Activated T-cell treated with anti-CD3 and anti-CD28 coated beads, Interleukin-2, amount 50 U/mL, for 24 hours (primary cell): ENCODE measurements at regions not wholly inside any gene's neighbourhood (a gene's known extent, or its start where the extent isn't known, plus 50 kb on each side); places are given as distances from the start of the nearest gene placed in this dataset.
"Not testable (repeated sequence)": the region's sequence is repeated elsewhere in the genome, so short reads cannot be mapped to it uniquely, and the experiment has no call there.

Source experiments
- DNase-seq: peaks from one replicate; pipeline ENCODE4 v3.0.0-alpha.2; 2020
- H3K27ac Mint-ChIP-seq: 2 replicates; pipeline ENCODE4 v1.8.0; 2020; ENCODE audit warnings: mild to moderate bottlenecking, mixed read lengths
- H3K27me3 Mint-ChIP-seq: 2 replicates; pipeline ENCODE4 v1.8.0; 2020; ENCODE audit warnings: mixed read lengths
- H3K36me3 Mint-ChIP-seq: 2 replicates; pipeline ENCODE4 v1.8.0; 2020; ENCODE audit warnings: low read depth, mixed read lengths
- H3K4me1 Mint-ChIP-seq: 2 replicates; pipeline ENCODE4 v1.8.0; 2020; ENCODE audit warnings: low read depth, mixed read lengths
- H3K4me3 Mint-ChIP-seq: 2 replicates; pipeline ENCODE4 v1.8.0; 2020; ENCODE audit warnings: mild to moderate bottlenecking, moderate library complexity, mixed read lengths
- H3K9me3 Mint-ChIP-seq: 2 replicates; pipeline ENCODE4 v1.8.0; 2020; ENCODE audit warnings: mixed read lengths

DNA sequence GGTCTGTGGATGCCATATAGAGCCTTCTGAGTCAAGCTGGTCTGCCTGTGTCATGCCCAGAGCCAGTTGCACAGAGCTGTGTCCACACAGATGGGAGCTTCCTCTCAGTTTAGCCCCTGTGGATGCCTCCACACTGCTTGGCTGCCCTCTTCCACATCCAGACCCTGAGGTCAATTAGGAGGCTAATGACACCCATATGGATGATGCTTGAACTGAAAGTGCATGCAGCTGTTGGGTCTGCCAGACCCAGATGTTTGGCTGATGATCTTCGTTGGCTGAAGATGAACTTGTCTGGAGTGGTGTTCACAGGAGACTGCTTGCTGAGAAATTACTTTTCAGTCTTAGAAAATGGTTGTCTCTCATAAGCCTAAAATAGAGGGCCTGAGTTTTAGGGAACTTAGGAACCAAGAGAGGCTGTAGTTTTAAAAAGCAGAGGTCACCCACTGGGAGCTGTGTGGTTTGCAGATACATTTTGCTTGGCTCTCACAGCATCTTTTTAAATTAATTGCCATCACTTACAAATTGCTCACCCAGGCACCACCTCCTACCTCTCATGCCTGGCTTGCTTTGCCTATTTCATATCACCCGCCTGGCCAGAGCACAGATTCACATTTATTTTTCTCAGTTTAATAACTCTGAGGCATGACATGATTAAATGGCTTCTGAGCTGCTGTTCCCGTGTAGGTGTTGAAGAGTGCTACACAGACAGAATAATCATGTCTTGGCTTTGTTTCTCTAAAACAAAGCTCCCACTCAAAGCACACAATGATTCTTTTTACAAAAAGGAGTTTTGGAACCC is 176.1 kb downstream of the MINAR1 start:
- no peak overlapping the region for H3K4me3 Mint-ChIP-seq
- no peak overlapping the region for H3K27ac Mint-ChIP-seq
- no peak for DNase-seq
- H3K4me1 Mint-ChIP-seq = no peaks in the 10 kb centered on the region
- no peaks in the 10 kb centered on the region for H3K36me3 Mint-ChIP-seq
- H3K9me3 Mint-ChIP-seq = no peaks in the 10 kb centered on the region
- peaks cover 18% of the 10 kb centered on the region for H3K27me3 Mint-ChIP-seq

- Mint-ChIP-seq H3K27ac (no peak overlapping the region), H3K27me3 (peaks cover 16% of the 10 kb centered on the region), H3K4me3 (no peak overlapping the region), H3K4me1 (no peaks in the 10 kb centered on the region), H3K9me3 (no peaks in the 10 kb centered on the region), H3K36me3 (no peaks in the 10 kb centered on the region)
- no peak for DNase-seq
Measured at GRCh38 chr15:79609506-79609905, 177.4 kb downstream of the MINAR1 start.

DNA sequence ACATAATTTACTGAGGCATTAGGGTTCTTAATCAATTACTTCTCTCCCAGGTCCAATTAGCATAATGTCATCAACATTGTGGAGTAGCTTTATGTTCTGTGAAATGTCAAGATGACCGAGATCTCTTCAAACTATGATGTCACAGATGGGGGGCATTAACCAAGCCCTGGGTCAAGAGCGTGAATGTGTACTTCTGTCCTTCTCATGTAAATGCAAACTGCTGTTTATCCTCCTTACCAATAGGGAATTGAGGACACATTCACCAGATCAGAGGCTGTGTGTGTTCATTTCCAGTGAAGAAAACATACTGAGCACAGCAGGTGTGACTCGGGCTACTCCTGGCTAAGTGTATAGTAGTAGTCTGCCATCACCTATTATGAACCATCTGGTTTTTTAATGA is 177.9 kb downstream of the MINAR1 start:
- Mint-ChIP-seq H3K9me3 (no peaks in the 10 kb centered on the region), H3K4me1 (no peaks in the 10 kb centered on the region), H3K36me3 (no peaks in the 10 kb centered on the region), H3K4me3 (no peak overlapping the region), H3K27ac (no peak overlapping the region), H3K27me3 (peaks cover 16% of the 10 kb centered on the region)
- no peak for DNase-seq

DNA sequence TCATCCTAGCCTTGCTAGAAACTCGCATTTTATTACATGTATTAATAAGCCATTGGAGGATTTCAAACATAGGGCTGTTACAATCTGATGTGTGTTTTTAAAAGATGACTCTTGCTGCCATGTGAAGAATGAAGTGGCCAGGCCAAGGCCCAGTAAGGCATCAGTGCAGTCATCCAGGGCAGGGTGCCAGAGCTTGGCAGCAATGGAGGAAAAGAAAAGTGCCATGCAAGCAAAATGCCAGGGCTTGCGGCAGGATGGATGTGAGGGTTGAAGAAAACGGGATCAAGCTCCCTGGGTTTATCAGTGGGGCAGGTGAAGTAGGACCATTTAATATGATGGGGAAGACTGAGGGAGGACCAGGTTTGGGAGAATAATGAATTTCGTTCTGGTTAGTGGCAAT is 183.6 kb downstream of the MINAR1 start:
- no peaks in the 10 kb centered on the region for H3K9me3 Mint-ChIP-seq
- H3K4me1 Mint-ChIP-seq = no peaks in the 10 kb centered on the region
- no peak overlapping the region for H3K27ac Mint-ChIP-seq
- H3K36me3 Mint-ChIP-seq = no peaks in the 10 kb centered on the region
- no peak overlapping the region for H3K4me3 Mint-ChIP-seq
- H3K27me3 Mint-ChIP-seq = peaks cover 17% of the 10 kb centered on the region
- DNase-seq = no peak

DNA sequence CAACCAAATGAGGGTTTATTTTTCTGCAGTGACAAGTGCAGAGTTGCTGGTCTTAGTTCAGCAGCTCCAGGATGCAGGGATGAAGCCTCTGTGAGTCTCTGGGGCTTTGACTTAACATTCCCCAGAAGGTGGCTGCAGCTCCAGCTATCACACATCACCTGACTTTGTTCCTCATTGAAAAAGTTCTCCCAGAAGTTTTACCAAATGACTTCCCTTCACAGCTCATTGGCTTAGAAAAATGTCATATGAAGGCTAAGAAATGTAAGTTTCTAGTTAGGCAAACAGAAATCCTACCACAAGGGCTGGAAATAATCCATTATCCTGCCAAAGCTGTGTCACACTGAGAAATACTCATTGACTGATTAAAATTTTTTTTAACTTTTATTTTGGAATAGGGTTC is 184.9 kb downstream of the MINAR1 start:
- Mint-ChIP-seq H3K9me3 (no peaks in the 10 kb centered on the region), H3K36me3 (no peaks in the 10 kb centered on the region), H3K4me3 (no peak overlapping the region), H3K4me1 (no peaks in the 10 kb centered on the region), H3K27me3 (peaks cover 18% of the 10 kb centered on the region), H3K27ac (no peak overlapping the region)
- DNase-seq = no peak

DNA sequence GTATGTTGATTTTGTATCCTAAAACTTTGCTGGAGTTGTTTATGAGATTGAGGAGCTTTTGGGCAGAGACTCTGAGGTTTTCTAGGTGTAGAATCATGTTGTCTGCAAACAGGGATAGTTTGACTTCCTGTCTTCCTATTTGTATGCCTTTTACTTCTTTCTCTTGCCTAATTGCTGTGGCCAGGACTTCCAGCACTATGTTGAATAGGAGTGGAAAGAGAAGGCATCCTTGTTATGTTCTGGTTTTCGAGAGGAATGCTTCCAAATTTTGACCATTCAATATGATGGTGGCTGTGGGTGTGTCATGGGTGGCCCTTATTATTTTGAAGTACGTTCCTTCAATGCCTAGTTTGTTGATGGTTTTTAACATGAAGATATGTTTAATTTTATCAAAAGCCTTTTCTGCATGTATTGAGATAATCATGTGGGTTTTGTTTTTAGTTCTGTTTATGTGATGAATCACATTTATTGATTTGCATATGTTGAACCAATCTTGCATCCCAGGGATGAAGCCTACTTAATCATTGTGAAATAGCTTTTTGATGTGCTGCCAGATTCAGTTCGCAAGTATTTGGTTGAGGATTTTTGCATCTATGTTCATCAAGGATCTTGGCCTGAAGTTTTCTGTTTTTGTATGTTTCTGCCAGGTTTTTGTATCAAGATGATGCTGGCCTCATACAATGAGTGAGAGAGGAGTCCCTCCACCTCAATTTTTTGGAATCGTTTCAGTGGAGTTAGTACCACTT is 188.1 kb downstream of the MINAR1 start:
- Mint-ChIP-seq H3K4me3 (no peak overlapping the region), H3K9me3 (no peaks in the 10 kb centered on the region), H3K27ac (no peak overlapping the region), H3K36me3 (no peaks in the 10 kb centered on the region), H3K27me3 (peaks cover 36% of the 10 kb centered on the region), H3K4me1 (no peaks in the 10 kb centered on the region)
- no peak for DNase-seq

- not testable (repeated sequence) for H3K27ac Mint-ChIP-seq, H3K36me3 Mint-ChIP-seq, H3K9me3 Mint-ChIP-seq, DNase-seq, H3K4me3 Mint-ChIP-seq, H3K4me1 Mint-ChIP-seq
- H3K27me3 Mint-ChIP-seq = peaks cover 42% of the 10 kb centered on the region
Measured at GRCh38 chr15:79621805-79622204, 189.7 kb downstream of the MINAR1 start.

DNA sequence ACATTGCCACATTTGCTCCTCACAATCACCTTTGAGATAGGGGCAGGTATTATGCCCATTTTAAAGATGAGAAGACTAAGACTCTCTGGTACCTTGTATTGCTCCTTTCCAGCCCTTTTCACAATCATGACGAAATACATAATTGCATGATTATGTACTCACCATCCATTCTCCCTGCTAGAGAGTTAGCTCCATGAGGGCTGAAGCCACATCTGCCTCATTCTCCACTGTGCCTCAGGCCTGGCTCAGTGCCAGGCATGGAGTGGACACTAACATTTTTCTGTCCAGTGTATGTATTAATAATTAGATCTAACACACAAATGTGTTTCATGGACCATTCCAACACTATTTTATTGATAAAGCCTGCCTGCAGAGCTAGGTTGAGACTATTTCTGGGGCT is 191.4 kb downstream of the MINAR1 start:
- no peak overlapping the region for H3K4me3 Mint-ChIP-seq
- no peaks in the 10 kb centered on the region for H3K36me3 Mint-ChIP-seq
- H3K9me3 Mint-ChIP-seq = no peaks in the 10 kb centered on the region
- peaks cover 55% of the 10 kb centered on the region for H3K27me3 Mint-ChIP-seq
- no peak overlapping the region for H3K27ac Mint-ChIP-seq
- H3K4me1 Mint-ChIP-seq = no peaks in the 10 kb centered on the region
- no peak for DNase-seq

DNA sequence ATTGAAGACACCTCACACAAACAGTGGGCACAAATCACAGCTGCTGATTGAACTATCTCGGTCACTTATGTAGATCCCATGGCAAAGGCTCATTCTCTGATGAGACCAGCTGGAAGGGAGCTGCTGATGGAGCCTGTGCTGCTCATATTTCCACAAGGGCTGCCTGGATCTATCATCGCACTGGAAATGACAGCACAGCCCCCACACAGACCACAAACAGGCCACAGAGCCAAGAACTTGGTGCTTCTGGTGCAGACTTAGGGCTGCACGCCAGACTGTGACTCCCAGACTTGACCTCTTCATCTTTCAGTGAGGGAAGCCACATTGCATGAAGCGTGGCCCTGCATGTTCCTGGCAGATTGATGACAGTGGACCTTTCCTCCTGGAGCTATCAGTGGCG is 197.6 kb downstream of the MINAR1 start:
- H3K4me3 Mint-ChIP-seq = no peak overlapping the region
- H3K36me3 Mint-ChIP-seq = no peaks in the 10 kb centered on the region
- DNase-seq = no peak
- H3K9me3 Mint-ChIP-seq = no peaks in the 10 kb centered on the region
- peaks cover 39% of the 10 kb centered on the region for H3K27me3 Mint-ChIP-seq
- no peaks in the 10 kb centered on the region for H3K4me1 Mint-ChIP-seq
- H3K27ac Mint-ChIP-seq = no peak overlapping the region

DNA sequence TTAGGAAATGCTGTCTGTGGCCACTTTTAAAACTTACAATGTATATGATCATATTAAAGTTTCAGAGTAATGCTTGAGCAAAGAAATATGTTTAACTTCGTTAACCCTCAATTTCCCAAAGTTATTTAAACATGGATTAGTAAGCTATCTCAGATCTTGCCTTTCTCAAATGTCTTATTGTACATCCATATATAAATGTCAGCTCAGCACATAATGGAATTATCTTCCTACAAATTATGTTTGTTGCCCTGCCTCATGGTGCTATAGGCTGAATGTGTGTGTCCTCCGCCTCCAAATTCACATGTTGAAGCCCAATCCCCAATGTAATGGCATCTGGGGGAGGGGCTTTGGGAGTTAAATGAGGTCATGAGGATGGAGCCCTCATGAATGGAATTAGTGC is 200.3 kb downstream of the MINAR1 start:
- H3K27me3 Mint-ChIP-seq = peaks cover 40% of the 10 kb centered on the region
- no peak overlapping the region for H3K4me3 Mint-ChIP-seq
- DNase-seq = no peak
- H3K9me3 Mint-ChIP-seq = no peaks in the 10 kb centered on the region
- no peaks in the 10 kb centered on the region for H3K36me3 Mint-ChIP-seq
- H3K27ac Mint-ChIP-seq = no peak overlapping the region
- no peaks in the 10 kb centered on the region for H3K4me1 Mint-ChIP-seq

GRCh38 chr15:79635149-79635771 is 203.1 kb downstream of the MINAR1 start:
- H3K36me3 Mint-ChIP-seq = no peaks in the 10 kb centered on the region
- no peak for DNase-seq
- H3K27ac Mint-ChIP-seq = no peak overlapping the region
- peaks cover 42% of the 10 kb centered on the region for H3K27me3 Mint-ChIP-seq
- no peak overlapping the region for H3K4me3 Mint-ChIP-seq
- H3K4me1 Mint-ChIP-seq = no peaks in the 10 kb centered on the region
- H3K9me3 Mint-ChIP-seq = no peaks in the 10 kb centered on the region

GRCh38 chr15:79635897-79636561 is 203.9 kb downstream of the MINAR1 start:
- DNase-seq = no peak
- Mint-ChIP-seq H3K4me1 (no peaks in the 10 kb centered on the region), H3K36me3 (no peaks in the 10 kb centered on the region), H3K27me3 (peaks cover 48% of the 10 kb centered on the region), H3K4me3 (no peak overlapping the region), H3K27ac (no peak overlapping the region), H3K9me3 (no peaks in the 10 kb centered on the region)

DNA sequence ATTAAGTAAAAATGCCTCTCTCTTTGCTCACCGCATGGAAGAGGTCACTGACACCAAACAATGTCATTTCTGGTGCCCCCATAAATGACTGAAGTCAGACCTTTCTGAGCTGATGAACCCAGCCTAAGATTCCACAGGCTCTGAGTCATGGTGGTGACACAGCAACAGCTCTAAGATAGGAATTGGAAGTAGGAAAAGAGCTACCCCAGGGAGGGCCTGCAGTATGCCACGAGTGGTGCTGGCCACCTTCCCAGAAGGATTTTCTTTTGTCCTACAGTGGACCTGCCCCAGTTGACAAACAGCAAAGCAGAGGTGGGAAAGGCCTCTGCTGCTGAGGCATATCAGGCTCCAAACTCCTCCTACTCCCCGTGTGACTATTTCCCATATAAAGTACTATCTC is 208.1 kb downstream of the MINAR1 start:
- DNase-seq = no peak
- Mint-ChIP-seq H3K27me3 (peaks cover 41% of the 10 kb centered on the region), H3K4me1 (peaks cover 7% of the 10 kb centered on the region), H3K9me3 (peaks cover 8% of the 10 kb centered on the region), H3K36me3 (no peaks in the 10 kb centered on the region), H3K27ac (no peak overlapping the region), H3K4me3 (no peak overlapping the region)

DNA sequence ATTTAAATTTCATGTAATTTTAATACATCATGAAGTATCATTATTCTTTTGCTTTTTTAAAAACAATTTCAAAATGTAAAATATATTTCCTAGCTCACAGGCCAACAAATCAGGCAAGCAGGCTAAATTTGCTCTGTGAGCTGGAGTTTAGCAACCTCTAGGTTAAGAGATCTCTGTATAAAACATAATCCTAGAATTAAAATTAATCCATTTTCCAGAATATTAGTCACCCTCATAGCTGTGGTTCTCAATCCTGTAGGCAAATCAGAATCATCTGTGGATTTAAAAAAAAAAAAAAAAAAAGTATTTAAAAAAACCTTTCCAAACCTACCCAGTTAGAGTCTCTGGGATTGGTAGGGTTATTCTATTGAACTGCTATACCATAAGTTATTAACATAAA is 209.7 kb downstream of the MINAR1 start:
- Mint-ChIP-seq H3K27ac (no peak overlapping the region), H3K27me3 (peaks cover 33% of the 10 kb centered on the region), H3K9me3 (peaks cover 13% of the 10 kb centered on the region), H3K36me3 (no peaks in the 10 kb centered on the region), H3K4me3 (no peak overlapping the region), H3K4me1 (peaks cover 7% of the 10 kb centered on the region)
- no peak for DNase-seq
